ENCODE measurements at regions not wholly inside any gene's neighbourhood (a gene's known extent, or its start where the extent isn't known, plus 50 kb on each side); places are given as distances from the start of the nearest gene placed in this dataset.

- CTCF ChIA-PET (ENCODE audit: unreplicated experiment), result no interaction called here
- no peak for DNase-seq (ENCODE audit: low spot score)
Measured at GRCh38 chr15:72966641-72967040, 85.6 kb upstream of the NEO1 start.

GRCh38 chr15:72965671-72966070 is 86.6 kb upstream of the NEO1 start:
- Histone ChIP-seq H2AFZ (ENCODE audit: low read length) (no peak overlapping the region), H3K9me2 (ENCODE audit: insufficient read depth, low read length) (no peaks in the 10 kb centered on the region), H3K4me3 (ENCODE audit: low read depth, low read length, poor library complexity, severe bottlenecking) (no peak overlapping the region), H4K20me1 (ENCODE audit: insufficient read depth, low read length) (no peaks in the 10 kb centered on the region), H3K4me2 (ENCODE audit: low read length) (no peak overlapping the region), H3K36me3 (ENCODE audit: insufficient read depth, low read length) (no peaks in the 10 kb centered on the region), H3K4me1 (ENCODE audit: insufficient read depth, low read length, poor library complexity, severe bottlenecking) (no peaks in the 10 kb centered on the region), H3K79me2 (ENCODE audit: insufficient read depth, low read depth, low read length) (no peaks in the 10 kb centered on the region), H3K9me3 (ENCODE audit: low read length) (no peaks in the 10 kb centered on the region), H3K27ac (ENCODE audit: low read depth, low read length, poor library complexity, severe bottlenecking) (no peak overlapping the region)
- intact Hi-C loops (cut with micrococcal nuclease; ENCODE audit: unreplicated experiment), result no loop called here
- DNase-seq (ENCODE audit: low spot score), result no peak
- POLR2A ChIA-PET, result no interaction called here
- TF ChIP-seq CTCF (conservative IDR thresholded peaks at IDR 0.05; ENCODE audit: low read length) (no peak), EZH2phosphoT487 (IDR thresholded peaks at IDR 0.05; ENCODE audit: borderline replicate concordance, low read depth, low read length) (no peak)
- CTCF ChIA-PET (ENCODE audit: unreplicated experiment), result no interaction called here
- no TSS peak for BruUV-seq (replicated peaks)

More at GRCh38 chr15:72966641-72967040, 85.6 kb upstream of the NEO1 start:
- POLR2A ChIA-PET, result interaction anchor here (0.7 kb wide), 1 partner anchor 422 kb away, joined by 3 read pairs; no protein-coding TSS in a partner anchor
- Histone ChIP-seq H4K20me1 (ENCODE audit: insufficient read depth, low read length) (no peaks in the 10 kb centered on the region), H3K36me3 (ENCODE audit: insufficient read depth, low read length) (no peaks in the 10 kb centered on the region), H3K4me2 (ENCODE audit: low read length) (no peak overlapping the region), H3K4me3 (ENCODE audit: low read depth, low read length, poor library complexity, severe bottlenecking) (no peak overlapping the region), H3K4me1 (ENCODE audit: insufficient read depth, low read length, poor library complexity, severe bottlenecking) (no peaks in the 10 kb centered on the region), H3K9me2 (ENCODE audit: insufficient read depth, low read length) (no peaks in the 10 kb centered on the region), H2AFZ (ENCODE audit: low read length) (no peak overlapping the region), H3K9me3 (ENCODE audit: low read length) (no peaks in the 10 kb centered on the region), H3K27ac (ENCODE audit: low read depth, low read length, poor library complexity, severe bottlenecking) (no peak overlapping the region), H3K79me2 (ENCODE audit: insufficient read depth, low read depth, low read length) (no peaks in the 10 kb centered on the region)
- TF ChIP-seq EZH2phosphoT487 (IDR thresholded peaks at IDR 0.05; ENCODE audit: borderline replicate concordance, low read depth, low read length) (no peak), CTCF (conservative IDR thresholded peaks at IDR 0.05; ENCODE audit: low read length) (no peak)
- intact Hi-C loops (cut with micrococcal nuclease; ENCODE audit: unreplicated experiment), result no loop called here
- BruUV-seq (replicated peaks), result no TSS peak

GRCh38 chr15:72964542-72964941 is 87.7 kb upstream of the NEO1 start:
- H3K9me3 ChIP-seq (ENCODE audit: low read length), result no peaks in the 10 kb centered on the region
- H4K20me1 ChIP-seq (ENCODE audit: insufficient read depth, low read length), result no peaks in the 10 kb centered on the region
- H3K36me3 ChIP-seq (ENCODE audit: insufficient read depth, low read length), result no peaks in the 10 kb centered on the region
- no peaks in the 10 kb centered on the region for H3K4me1 ChIP-seq (ENCODE audit: insufficient read depth, low read length, poor library complexity, severe bottlenecking)
- no TSS peak for BruUV-seq (replicated peaks)
- H3K79me2 ChIP-seq (ENCODE audit: insufficient read depth, low read depth, low read length), result no peaks in the 10 kb centered on the region
- H3K4me2 ChIP-seq (ENCODE audit: low read length), result no peak overlapping the region
- no peak for DNase-seq (ENCODE audit: low spot score)
- no peak for TF ChIP-seq EZH2phosphoT487 (IDR thresholded peaks at IDR 0.05; ENCODE audit: borderline replicate concordance, low read depth, low read length)
- TF ChIP-seq CTCF (conservative IDR thresholded peaks at IDR 0.05; ENCODE audit: low read length), result no peak
- POLR2A ChIA-PET, result interaction anchor here (0.5 to 0.6 kb wide), 2 partner anchors 10 to 16 kb away, joined by 3 read pairs; no protein-coding TSS in a partner anchor
- H2AFZ ChIP-seq (ENCODE audit: low read length), result no peak overlapping the region
- CTCF ChIA-PET (ENCODE audit: unreplicated experiment), result no interaction called here
- intact Hi-C loops (cut with micrococcal nuclease; ENCODE audit: unreplicated experiment), result no loop called here
- H3K27ac ChIP-seq (ENCODE audit: low read depth, low read length, poor library complexity, severe bottlenecking), result no peak overlapping the region
- H3K4me3 ChIP-seq (ENCODE audit: low read depth, low read length, poor library complexity, severe bottlenecking), result no peak overlapping the region
- no peaks in the 10 kb centered on the region for H3K9me2 ChIP-seq (ENCODE audit: insufficient read depth, low read length)
